ENCODE measurements at regions not wholly inside any gene's neighbourhood (a gene's known extent, or its start where the extent isn't known, plus 50 kb on each side); places are given as distances from the start of the nearest gene placed in this dataset.
"Not testable (repeated sequence)": the region's sequence is repeated elsewhere in the genome, so short reads cannot be mapped to it uniquely, and the experiment has no call there.

- no peak for DNase-seq
Observed at GRCh38 chr6:74268815-74269599, 573.0 kb downstream of the CD109 start.

GRCh38 chr6:74259981-74260380 is 564.0 kb downstream of the CD109 start:
- DNase-seq, result no peak

- DNase-seq, result no peak
Observed at GRCh38 chr6:74256781-74257180, 560.8 kb downstream of the CD109 start.

GRCh38 chr6:74256381-74256780 is 560.4 kb downstream of the CD109 start:
- DNase-seq, result no peak

GRCh38 chr6:74255007-74255406 is 559.0 kb downstream of the CD109 start:
- DNase-seq, result not testable (repeated sequence)

- not testable (repeated sequence) for DNase-seq
Observed at GRCh38 chr6:74254147-74254546, 558.1 kb downstream of the CD109 start.

GRCh38 chr6:74253261-74253660 is 557.3 kb downstream of the CD109 start:
- DNase-seq, result no peak

GRCh38 chr6:74250161-74250818 is 554.3 kb downstream of the CD109 start:
- DNase-seq, result no peak

- DNase-seq, result no peak
Observed at GRCh38 chr6:74249658-74250057, 553.7 kb downstream of the CD109 start.

- DNase-seq, result no peak
Observed at GRCh38 chr6:74248966-74249365, 553.0 kb downstream of the CD109 start.

DNA sequence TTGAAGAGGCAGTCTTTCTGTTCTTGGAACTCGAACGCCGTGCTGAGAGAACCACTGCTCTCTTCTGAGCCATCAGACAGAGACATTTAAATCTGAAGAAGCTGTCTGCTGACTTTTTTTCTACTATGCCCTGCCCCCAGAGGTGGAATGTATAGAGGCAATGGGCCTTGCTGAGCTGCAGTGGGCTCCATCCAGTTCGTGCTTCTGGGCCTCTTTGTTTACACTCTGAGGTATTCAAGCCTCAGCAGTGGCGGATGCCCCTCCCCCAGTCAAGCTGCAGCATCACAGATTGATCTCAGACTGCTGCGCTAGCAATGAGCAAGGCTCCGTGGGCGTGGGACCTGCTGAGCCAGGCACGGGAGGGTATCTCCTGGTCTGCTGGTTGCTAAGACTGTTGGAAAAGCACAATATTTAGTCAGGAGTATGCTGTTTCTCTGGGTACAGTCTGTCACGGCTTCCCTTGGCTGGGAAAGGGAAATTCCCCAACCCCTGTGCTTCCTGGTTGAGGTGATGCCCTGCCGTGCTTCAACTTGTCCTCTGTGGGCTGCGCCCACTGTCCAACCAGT is 526.8 kb downstream of the CD109 start:
- no peak for DNase-seq

DNA sequence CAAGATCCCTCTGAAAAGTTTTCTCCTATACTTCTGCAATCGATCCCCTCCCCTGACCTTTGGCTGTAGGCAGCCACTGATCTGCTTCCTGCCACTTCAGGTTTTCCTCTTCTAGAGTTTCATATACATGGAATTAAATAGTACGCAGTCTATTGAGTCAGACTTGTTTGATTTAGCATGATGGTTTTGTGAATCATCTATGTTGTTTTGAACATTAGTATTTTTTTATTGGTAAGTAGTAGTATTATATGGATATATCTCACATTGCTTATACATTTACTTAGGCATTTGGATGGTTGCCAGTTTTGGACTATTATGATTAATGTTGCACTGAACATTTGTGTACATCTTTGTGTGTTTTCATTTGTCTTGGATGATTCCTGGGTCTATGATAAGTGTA is 518.0 kb downstream of the CD109 start:
- no peak for DNase-seq

DNA sequence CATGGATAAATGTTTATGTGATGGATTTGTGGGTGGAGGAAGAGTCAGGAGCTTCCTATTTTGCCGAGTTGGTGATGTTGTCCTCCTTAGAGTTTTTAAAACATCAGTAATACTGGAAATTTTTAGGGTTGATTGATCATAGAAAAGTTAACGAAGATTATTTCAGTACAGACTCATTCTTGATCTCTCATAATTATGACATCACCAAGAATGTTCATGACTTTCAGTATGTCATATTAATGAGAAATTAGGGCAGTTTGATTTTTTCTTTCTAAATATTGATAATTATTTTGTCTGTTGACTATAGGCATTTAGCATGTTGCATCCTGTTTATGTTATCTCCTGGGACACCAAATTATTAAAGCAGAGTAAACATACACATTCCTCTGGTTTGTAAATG is 512.2 kb downstream of the CD109 start:
- DNase-seq, result no peak

- DNase-seq, result no peak
Observed at GRCh38 chr6:74199215-74199915, 503.4 kb downstream of the CD109 start.

- no peak for DNase-seq
Observed at GRCh38 chr6:74197310-74197709, 501.3 kb downstream of the CD109 start.

GRCh38 chr6:74187811-74188210 is 491.8 kb downstream of the CD109 start:
- DNase-seq, result no peak

- no peak for DNase-seq
Observed at GRCh38 chr6:74182992-74183391, 487.0 kb downstream of the CD109 start.

DNA sequence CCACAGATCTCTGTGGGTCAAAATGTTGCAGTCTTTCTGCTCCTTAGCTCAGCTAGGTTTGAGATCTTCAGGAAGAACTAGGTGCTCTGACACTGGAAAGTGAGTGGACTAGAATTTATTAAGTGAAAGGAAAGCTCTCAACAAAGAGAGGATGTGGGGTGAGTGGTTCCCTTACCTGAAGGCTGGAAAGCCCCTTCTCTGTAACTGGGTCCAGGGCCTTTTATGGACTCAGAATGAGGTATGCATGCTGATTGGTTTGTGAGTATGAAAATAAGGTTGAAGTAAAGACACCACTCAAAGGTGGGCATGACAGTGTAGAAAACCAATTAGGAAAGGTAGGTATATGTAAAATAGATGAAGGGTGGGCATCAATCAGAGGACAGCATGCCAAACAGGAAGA is 485.5 kb downstream of the CD109 start:
- DNase-seq, result no peak

GRCh38 chr6:74177506-74177905 is 481.5 kb downstream of the CD109 start:
- DNase-seq, result no peak

DNA sequence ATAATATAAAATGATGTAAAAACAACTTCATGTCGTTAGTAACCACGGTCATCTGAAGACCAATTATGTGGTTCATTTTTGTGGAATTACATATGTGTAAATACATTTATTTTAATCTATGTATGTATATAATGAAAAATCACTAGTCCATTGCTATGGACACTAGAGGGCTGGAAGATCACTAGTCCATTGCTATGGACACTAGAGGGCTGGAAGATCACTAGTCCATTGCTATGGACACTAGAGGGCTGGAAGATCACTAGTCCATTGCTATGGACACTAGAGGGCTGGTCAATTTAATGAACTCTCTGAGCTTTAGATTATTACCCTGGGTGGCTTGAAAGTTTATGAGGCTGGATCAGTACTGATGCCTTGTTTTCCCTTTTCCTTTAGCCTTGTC is 474.5 kb downstream of the CD109 start:
- DNase-seq, result not testable (repeated sequence)

GRCh38 chr6:74170118-74170517 is 474.1 kb downstream of the CD109 start:
- DNase-seq, result no peak

DNA sequence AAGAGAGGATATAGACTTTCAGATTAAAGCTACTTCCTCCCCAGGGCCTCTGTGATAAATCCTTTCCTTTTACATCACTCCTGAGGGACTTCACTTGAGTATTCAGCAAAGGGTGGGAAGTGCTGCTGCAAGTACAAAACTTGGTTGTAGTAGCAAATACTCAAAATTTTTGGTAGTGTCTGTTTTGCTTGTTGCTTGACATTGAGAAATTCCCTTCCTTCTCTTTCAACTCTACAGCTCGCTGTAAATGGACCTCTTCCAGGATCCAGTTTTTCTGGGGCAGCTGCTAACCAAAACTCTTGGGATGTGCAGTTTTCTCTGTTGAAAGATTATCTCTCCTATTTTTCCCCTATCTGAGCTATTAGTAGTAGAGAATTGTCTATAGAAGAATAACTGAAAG is 472.0 kb downstream of the CD109 start:
- no peak for DNase-seq

GRCh38 chr6:74167511-74167910 is 471.5 kb downstream of the CD109 start:
- no peak for DNase-seq

GRCh38 chr6:74166849-74167248 is 470.8 kb downstream of the CD109 start:
- DNase-seq, result no peak

Measured in inflammatory macrophage treated with lipopolysaccharide for 1 hour (primary cell).